HEK293 (cell line): ENCODE measurements at regions not wholly inside any gene's neighbourhood (a gene's known extent, or its start where the extent isn't known, plus 50 kb on each side); places are given as distances from the start of the nearest gene placed in this dataset.

Experiments used
- CTCF ChIA-PET: fragments of 350-600 bp; formaldehyde crosslinking; extraction: SDS; loops from one replicate; lab custom pipeline; 2021; ENCODE audit warnings: antibody characterized with exemption; lab: Yijun Ruan, JAX
- POLR2A ChIA-PET: fragments of 300-600 bp; formaldehyde crosslinking; extraction: SDS; loops from one replicate; lab custom pipeline; 2020; ENCODE audit warnings: antibody characterized with exemption, inconsistent platforms; lab: Yijun Ruan, JAX
- H3K27ac ChIP-seq: fragments of 200-500 bp; sonication (Bioruptor generic); 2 replicates; pipeline ENCODE4 v1.5.1; 2014; ENCODE audit warnings: low read depth, low read length, control low read depth, inconsistent platforms; ENCODE audit errors: extremely low read depth
- H3K36me3 ChIP-seq, 2 experiments: fragments of 200-500 bp in 1 of 2; sonication (Bioruptor generic) in 1 of 2; 1 replicate in 1 of 2; 2 replicates in 1 of 2; pipeline ENCODE4 v1.5.1; 2014 to 2017; ENCODE audit warnings: inconsistent platforms in 2 of 2, low read length in 2 of 2; ENCODE audit not compliant: control insufficient read depth in 2 of 2, insufficient read depth in 1 of 2
- H3K4me1 ChIP-seq: fragments of 200-500 bp; sonication (Bioruptor generic); 2 replicates; pipeline ENCODE4 v1.5.1; 2014; ENCODE audit warnings: mild to moderate bottlenecking, low read length, inconsistent platforms; ENCODE audit not compliant: control insufficient read depth, insufficient read depth
- H3K4me3 ChIP-seq: 2 replicates; pipeline ENCODE4 v1.5.1; 2011; ENCODE audit warnings: low read depth, mild to moderate bottlenecking, control low read depth, low read length, moderate library complexity
- H3K9me3 ChIP-seq: fragments of 200-500 bp; sonication (Bioruptor generic); 2 replicates; pipeline ENCODE4 v1.5.1; 2014; ENCODE audit warnings: low read depth, low read length, inconsistent platforms; ENCODE audit not compliant: control insufficient read depth, insufficient read depth
- CTCF ChIP-seq: fragments of 450-650 bp; formaldehyde crosslinking; IDR thresholded peaks from 2 replicates; pipeline ENCODE4 v1.5.1; 2016; ENCODE audit warnings: missing biosample characterization, missing genetic modification characterization
- HOXC10 ChIP-seq: sonication (generic); formaldehyde crosslinking; IDR thresholded peaks from 2 replicates; pipeline ENCODE4 v1.8.1; 2023; ENCODE audit warnings: mild to moderate bottlenecking, missing genetic modification reagents
- KLF16 ChIP-seq: fragments of 450-650 bp; formaldehyde crosslinking; IDR thresholded peaks from 2 replicates; pipeline ENCODE4 v1.5.1; 2017; ENCODE audit warnings: missing biosample characterization, missing genetic modification characterization
- PRDM2 ChIP-seq: fragments of 450-650 bp; formaldehyde crosslinking; IDR thresholded peaks from 2 replicates; pipeline ENCODE4 v1.5.1; 2016; ENCODE audit warnings: missing biosample characterization, missing genetic modification characterization, borderline replicate concordance
- REST ChIP-seq: fragments of 450-650 bp; formaldehyde crosslinking; IDR thresholded peaks from 2 replicates; pipeline ENCODE4 v1.5.1; 2016; ENCODE audit warnings: missing biosample characterization, missing genetic modification characterization
- YY1 ChIP-seq: fragments of 450-650 bp; formaldehyde crosslinking; IDR thresholded peaks from 2 replicates; pipeline ENCODE4 v1.5.1; 2018; ENCODE audit warnings: missing biosample characterization, missing genetic modification characterization
- ZBTB48 ChIP-seq: fragments of 450-650 bp; formaldehyde crosslinking; IDR thresholded peaks from 2 replicates; pipeline ENCODE4 v1.5.1; 2016; ENCODE audit warnings: missing biosample characterization, missing genetic modification characterization
- ZBTB6 ChIP-seq: fragments of 450-650 bp; formaldehyde crosslinking; IDR thresholded peaks from 2 replicates; pipeline ENCODE4 v1.5.1; 2017; ENCODE audit warnings: missing biosample characterization, missing genetic modification characterization
- ZFP41 ChIP-seq: fragments of 450-650 bp; formaldehyde crosslinking; IDR thresholded peaks from 2 replicates; pipeline ENCODE4 v1.5.1; 2016; ENCODE audit warnings: missing biosample characterization, missing genetic modification characterization, borderline replicate concordance
- ZNF175 ChIP-seq: fragments of 450-650 bp; formaldehyde crosslinking; IDR thresholded peaks from 2 replicates; pipeline ENCODE4 v1.5.1; 2016; ENCODE audit warnings: missing biosample characterization, missing genetic modification characterization
- ZNF18 ChIP-seq: fragments of 450-650 bp; formaldehyde crosslinking; IDR thresholded peaks from 2 replicates; pipeline ENCODE4 v1.5.1; 2016; ENCODE audit warnings: missing biosample characterization, missing genetic modification characterization
- ZNF26 ChIP-seq: fragments of 450-650 bp; formaldehyde crosslinking; IDR thresholded peaks from 2 replicates; pipeline ENCODE4 v1.5.1; 2016; ENCODE audit warnings: missing biosample characterization, missing genetic modification characterization
- ZNF266 ChIP-seq: fragments of 450-650 bp; formaldehyde crosslinking; IDR thresholded peaks from 2 replicates; pipeline ENCODE4 v1.5.1; 2016; ENCODE audit warnings: missing biosample characterization, missing genetic modification characterization, low read depth
- ZNF555 ChIP-seq: fragments of 450-650 bp; formaldehyde crosslinking; conservative IDR thresholded peaks from 2 replicates; pipeline ENCODE4 v1.5.1; 2017; ENCODE audit warnings: missing biosample characterization, mild to moderate bottlenecking, missing genetic modification characterization, inconsistent platforms
- ZNF670 ChIP-seq: fragments of 450-650 bp; formaldehyde crosslinking; IDR thresholded peaks from 2 replicates; pipeline ENCODE4 v1.5.1; 2016; ENCODE audit warnings: missing biosample characterization, missing genetic modification characterization, low read depth
- ZNF707 ChIP-seq: fragments of 450-650 bp; formaldehyde crosslinking; IDR thresholded peaks from 2 replicates; pipeline ENCODE4 v1.5.1; 2016; ENCODE audit warnings: missing biosample characterization, missing genetic modification characterization
- ZNF830 ChIP-seq: fragments of 450-650 bp; IDR thresholded peaks from 2 replicates; pipeline ENCODE4 v1.5.0; 2018; ENCODE audit warnings: missing biosample characterization, missing genetic modification characterization, low read depth, mild to moderate bottlenecking, moderate library complexity
- ZXDB ChIP-seq: fragments of 450-650 bp; formaldehyde crosslinking; IDR thresholded peaks from 2 replicates; pipeline ENCODE4 v1.5.1; 2016; ENCODE audit warnings: missing biosample characterization, missing genetic modification characterization

- Histone ChIP-seq H3K27ac (no peak overlapping the region), H3K4me3 (no peak overlapping the region), H3K36me3 (no peaks in the 10 kb centered on the region), H3K4me1 (no peaks in the 10 kb centered on the region), H3K9me3 (no peaks in the 10 kb centered on the region)
- ChIA-PET CTCF (interaction anchor here (0.6 kb wide), 1 partner anchor 38 kb away, joined by 4 read pairs; no protein-coding TSS in a partner anchor), POLR2A (no interaction called here)
- TF ChIP-seq ZNF670 (tag by site-specific recombination) (no peak), ZNF18 (tag by site-specific recombination) (no peak), ZNF175 (tag by site-specific recombination) (no peak), ZFP41 (tag by site-specific recombination) (no peak), HOXC10 (no peak), YY1 (no peak), ZBTB6 (tag by site-specific recombination) (no peak), ZNF555 (tag by site-specific recombination) (no peak), CTCF (tag by site-specific recombination) (no peak), ZNF707 (tag by site-specific recombination) (no peak), KLF16 (tag by site-specific recombination) (no peak), ZNF266 (tag by site-specific recombination) (no peak), ZNF830 (tag by site-specific recombination) (no peak), REST (tag by site-specific recombination) (no peak)
These were observed 770.5 kb downstream of the USP25 start for GRCh38 chr21:16500271-16500670.

GRCh38 chr21:16502273-16502672, 772.5 kb downstream of the USP25 start:
- H3K4me3 ChIP-seq: no peak overlapping the region
- POLR2A ChIA-PET: no interaction called here
- no peaks in the 10 kb centered on the region for H3K4me1 ChIP-seq
- CTCF ChIA-PET: no interaction called here
- no peaks in the 10 kb centered on the region for H3K9me3 ChIP-seq
- no peaks in the 10 kb centered on the region for H3K36me3 ChIP-seq
- H3K27ac ChIP-seq: no peak overlapping the region
- no peak for TF ChIP-seq ZXDB (tag by site-specific recombination)
- TF ChIP-seq PRDM2 (tag by site-specific recombination): no peak
- TF ChIP-seq ZNF26: no peak
- no peak for TF ChIP-seq ZBTB48
